Uterus (tissue), 3 donors: ENCODE measurements at regions not wholly inside any gene's neighbourhood (a gene's known extent, or its start where the extent isn't known, plus 50 kb on each side); places are given as distances from the start of the nearest gene placed in this dataset.

Source experiments
- DNase-seq, 2 donors: peaks; one replicate each; pipeline ENCODE4 v3.0.0-alpha.2; 2019 to 2020
- H3K27ac ChIP-seq, 2 donors: fragments of 200-600 bp; sonication (generic); 1 replicate in 1 of 2; 2 replicates in 1 of 2; pipeline ENCODE4 v1.5.1; 2016 to 2018
- H3K27me3 ChIP-seq, 2 donors: fragments of 200-600 bp; sonication (generic); one replicate each; pipeline ENCODE4 v1.5.1; 2018 to 2019; ENCODE audit warnings: control low read depth in 1 of 2
- H3K36me3 ChIP-seq, 2 donors: fragments of 200-600 bp; sonication (generic); one replicate each; pipeline ENCODE4 v1.5.1; 2019; ENCODE audit warnings: control low read depth in 1 of 2
- H3K4me1 ChIP-seq, 2 donors: fragments of 200-600 bp; sonication (generic); one replicate each; pipeline ENCODE4 v1.5.1; 2018 to 2019; ENCODE audit warnings: control low read depth in 1 of 2
- H3K4me3 ChIP-seq, 2 donors: fragments of 200-600 bp; sonication (generic); 1 replicate in 1 of 2; 2 replicates in 1 of 2; pipeline ENCODE4 v1.5.1; 2018 to 2019; ENCODE audit warnings: mild to moderate bottlenecking in 1 of 2
- H3K9me3 ChIP-seq, 2 donors: fragments of 200-600 bp; sonication (generic); one replicate each; pipeline ENCODE4 v1.5.1; 2019; ENCODE audit warnings: control low read depth in 1 of 2
- POLR2A ChIP-seq, 2 donors: fragments of 450-650 bp; IDR thresholded peaks; one replicate each; pipeline ENCODE4 v1.6.1; 2016; ENCODE audit warnings: antibody characterized with exemption in 2 of 2, mild to moderate bottlenecking in 1 of 2, moderate library complexity in 1 of 2
- intact Hi-C: fragments of 100-400 bp; cut with DNase I; formaldehyde crosslinking; loops from one replicate; pipeline ENCODE4 v1.15.1; 2023; ENCODE audit warnings: low total_unique reads
- TF ChIP-seq, protein P1 (sequence below), 4 experiments: fragments of 200-600 bp in 2 of 4; fragments of 450-650 bp in 2 of 4; sonication (generic) in 2 of 4; IDR thresholded peaks; one replicate each; pipeline ENCODE4 v1.5.1; 2016 to 2019; ENCODE audit warnings: antibody characterized with exemption in 4 of 4, mild to moderate bottlenecking in 2 of 4, moderate library complexity in 1 of 4
- donor health status: DM: yes; HTN: yes; CAD: no.

DNA sequence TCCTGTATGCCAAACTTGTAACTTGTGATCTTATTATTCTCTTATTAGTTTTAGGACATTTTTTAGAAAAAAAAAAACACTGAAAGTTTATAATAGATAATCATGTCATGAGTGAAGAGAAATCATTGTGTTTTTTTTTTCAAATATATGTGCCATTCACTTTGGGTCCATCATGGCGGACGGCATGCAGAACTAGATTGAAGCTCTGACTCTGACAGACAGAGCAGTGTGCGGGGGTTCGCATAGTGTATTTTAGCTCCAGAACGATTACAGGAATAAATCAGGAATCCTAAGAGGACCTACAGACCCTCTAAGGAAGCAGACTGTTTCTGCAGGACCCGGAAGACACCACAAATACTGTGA, 484.4 kb upstream of the REG3G start:
- H3K27ac ChIP-seq = no peak overlapping the region
- no peak for DNase-seq
- no peak overlapping the region for H3K4me3 ChIP-seq
- no peaks in the 10 kb centered on the region for H3K4me1 ChIP-seq
- no peaks in the 10 kb centered on the region for H3K9me3 ChIP-seq
- no peak for TF ChIP-seq POLR2A (IDR thresholded peaks at IDR 0.05)
- TF ChIP-seq, protein P1, sequence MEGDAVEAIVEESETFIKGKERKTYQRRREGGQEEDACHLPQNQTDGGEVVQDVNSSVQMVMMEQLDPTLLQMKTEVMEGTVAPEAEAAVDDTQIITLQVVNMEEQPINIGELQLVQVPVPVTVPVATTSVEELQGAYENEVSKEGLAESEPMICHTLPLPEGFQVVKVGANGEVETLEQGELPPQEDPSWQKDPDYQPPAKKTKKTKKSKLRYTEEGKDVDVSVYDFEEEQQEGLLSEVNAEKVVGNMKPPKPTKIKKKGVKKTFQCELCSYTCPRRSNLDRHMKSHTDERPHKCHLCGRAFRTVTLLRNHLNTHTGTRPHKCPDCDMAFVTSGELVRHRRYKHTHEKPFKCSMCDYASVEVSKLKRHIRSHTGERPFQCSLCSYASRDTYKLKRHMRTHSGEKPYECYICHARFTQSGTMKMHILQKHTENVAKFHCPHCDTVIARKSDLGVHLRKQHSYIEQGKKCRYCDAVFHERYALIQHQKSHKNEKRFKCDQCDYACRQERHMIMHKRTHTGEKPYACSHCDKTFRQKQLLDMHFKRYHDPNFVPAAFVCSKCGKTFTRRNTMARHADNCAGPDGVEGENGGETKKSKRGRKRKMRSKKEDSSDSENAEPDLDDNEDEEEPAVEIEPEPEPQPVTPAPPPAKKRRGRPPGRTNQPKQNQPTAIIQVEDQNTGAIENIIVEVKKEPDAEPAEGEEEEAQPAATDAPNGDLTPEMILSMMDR (IDR thresholded peaks at IDR 0.05) = no peak
- H3K36me3 ChIP-seq = no peaks in the 10 kb centered on the region
- intact Hi-C loops = no loop called here
- H3K27me3 ChIP-seq = no peaks in the 10 kb centered on the region

DNA sequence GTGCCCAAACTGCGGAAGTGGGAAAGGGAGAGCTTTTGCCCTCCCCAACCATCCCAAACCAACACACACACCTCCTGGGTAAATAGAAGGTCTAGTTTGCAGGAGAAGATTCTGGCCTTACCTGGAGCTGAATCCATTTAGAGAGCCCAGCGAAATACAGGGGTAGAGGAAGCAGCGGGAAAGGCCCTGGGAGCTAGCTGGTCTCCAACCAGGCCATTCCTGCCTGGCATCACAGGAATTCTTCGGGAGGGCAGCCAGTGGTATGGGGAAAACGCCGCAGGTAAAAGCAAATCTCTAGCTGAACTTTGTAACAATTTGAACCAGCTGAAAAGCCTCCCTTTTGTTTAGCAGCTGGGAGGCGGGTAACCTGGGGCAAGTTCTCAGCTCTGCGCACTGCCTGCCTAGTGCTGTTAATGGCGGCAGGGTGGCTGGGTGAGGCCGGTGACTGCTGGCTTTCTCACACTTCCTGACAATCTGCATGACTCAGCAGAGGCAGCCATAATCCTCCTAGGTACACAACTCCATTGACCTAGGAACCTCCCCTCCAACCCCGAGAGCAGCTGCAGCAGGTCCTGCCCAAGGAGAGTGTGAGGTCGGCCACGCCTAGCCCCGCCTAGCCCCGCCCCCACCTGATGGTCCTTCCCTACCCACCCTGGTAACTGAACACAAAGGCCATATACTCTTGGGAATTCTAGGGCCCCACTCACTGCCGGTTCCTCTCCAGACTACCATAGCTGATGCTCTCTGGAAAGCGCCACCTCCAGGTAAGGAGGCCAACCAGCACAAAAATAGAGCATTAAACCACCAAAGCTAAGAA, 483.8 kb upstream of the REG3G start:
- intact Hi-C loops = no loop called here
- H3K27ac ChIP-seq = no peak overlapping the region
- H3K4me3 ChIP-seq = no peak overlapping the region
- no peaks in the 10 kb centered on the region for H3K36me3 ChIP-seq
- TF ChIP-seq POLR2A (IDR thresholded peaks at IDR 0.05) = no peak
- TF ChIP-seq, protein P1 (IDR thresholded peaks at IDR 0.05) = no peak
- no peaks in the 10 kb centered on the region for H3K9me3 ChIP-seq
- H3K27me3 ChIP-seq = no peaks in the 10 kb centered on the region
- H3K4me1 ChIP-seq = no peaks in the 10 kb centered on the region
- no peak for DNase-seq

DNA sequence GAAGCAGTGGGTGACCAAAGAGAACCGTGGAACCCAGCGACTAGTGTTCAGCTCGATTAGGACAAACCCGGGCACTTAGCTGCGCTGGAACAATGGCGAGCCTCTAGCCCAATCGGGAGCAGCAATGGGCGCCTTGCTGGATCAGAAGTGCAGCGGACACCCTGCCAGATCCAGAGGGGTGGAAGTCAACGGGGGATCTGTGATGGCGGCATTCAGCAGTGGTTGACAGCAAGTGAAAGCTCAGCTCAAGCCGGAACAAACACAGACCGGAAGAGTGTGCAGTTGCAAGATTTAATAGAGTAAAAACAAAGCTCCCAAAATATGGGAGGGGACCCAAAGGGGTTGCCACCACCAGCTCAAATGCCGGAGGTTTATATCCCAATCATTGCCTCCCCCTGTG, 478.7 kb upstream of the REG3G start:
- no peaks in the 10 kb centered on the region for H3K9me3 ChIP-seq
- H3K4me1 ChIP-seq = no peaks in the 10 kb centered on the region
- H3K4me3 ChIP-seq = no peak overlapping the region
- H3K27ac ChIP-seq = no peak overlapping the region
- no peaks in the 10 kb centered on the region for H3K36me3 ChIP-seq
- TF ChIP-seq POLR2A (IDR thresholded peaks at IDR 0.05) = no peak
- TF ChIP-seq, protein P1 (IDR thresholded peaks at IDR 0.05) = no peak
- intact Hi-C loops = no loop called here
- no peak for DNase-seq
- no peaks in the 10 kb centered on the region for H3K27me3 ChIP-seq

DNA sequence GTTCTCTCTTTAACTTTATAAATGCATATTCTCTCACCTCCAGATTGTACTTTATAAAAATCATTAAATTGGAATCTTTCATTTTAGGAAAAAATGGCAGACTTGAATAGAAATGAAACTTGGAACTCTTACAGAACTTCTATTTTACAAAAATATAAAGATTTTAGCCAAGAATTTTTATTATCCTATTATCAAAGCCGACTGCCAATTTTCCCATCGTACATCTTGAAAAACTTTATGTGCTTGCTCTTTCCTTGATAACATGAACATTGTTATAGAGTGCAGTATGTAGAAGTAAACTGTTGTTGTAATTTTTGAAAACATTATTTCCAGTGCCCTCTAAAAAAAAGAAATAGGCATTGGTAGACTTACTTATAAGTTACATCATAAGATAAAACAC, 475.7 kb upstream of the REG3G start:
- no peaks in the 10 kb centered on the region for H3K36me3 ChIP-seq
- H3K4me1 ChIP-seq = no peaks in the 10 kb centered on the region
- H3K27me3 ChIP-seq = no peaks in the 10 kb centered on the region
- intact Hi-C loops = no loop called here
- DNase-seq = no peak
- TF ChIP-seq POLR2A (IDR thresholded peaks at IDR 0.05) = no peak
- TF ChIP-seq, protein P1 (IDR thresholded peaks at IDR 0.05) = no peak
- no peaks in the 10 kb centered on the region for H3K9me3 ChIP-seq
- no peak overlapping the region for H3K4me3 ChIP-seq
- H3K27ac ChIP-seq = no peak overlapping the region

DNA sequence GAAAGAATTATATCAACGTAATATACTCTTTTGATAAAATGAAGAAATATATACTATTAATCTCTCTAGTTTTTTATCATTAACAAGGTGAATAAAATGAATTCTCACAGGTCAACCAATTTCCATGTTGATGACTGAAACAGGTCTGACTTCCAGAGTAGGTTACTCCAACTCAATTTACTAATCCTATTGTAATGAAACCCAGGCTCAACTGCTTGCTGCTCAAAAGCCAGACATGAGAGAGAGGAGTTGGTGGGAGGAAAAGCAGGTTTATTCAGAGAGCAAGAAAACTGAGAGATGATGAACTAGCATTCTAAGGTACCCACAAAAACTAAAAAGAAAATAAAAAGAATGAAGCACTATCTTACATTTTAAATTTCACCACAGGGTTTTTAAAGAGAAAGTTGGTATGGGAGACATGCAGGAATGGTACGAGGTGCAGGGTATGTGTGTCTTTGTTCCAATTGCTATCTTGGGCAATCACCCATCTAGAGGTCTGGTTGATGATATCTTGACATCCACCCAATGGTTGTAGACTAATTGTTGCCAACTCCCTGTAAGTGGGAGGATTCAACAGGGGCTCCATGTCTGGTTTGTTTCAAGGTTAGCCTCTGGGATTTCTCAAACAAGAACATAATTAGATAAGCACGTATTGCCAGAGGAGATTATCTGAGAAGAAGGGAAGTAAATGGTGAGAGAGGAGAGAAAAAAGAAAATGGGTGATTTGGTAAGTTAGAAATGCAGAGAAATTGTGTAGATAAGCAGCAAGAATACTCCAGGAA, 471.4 kb upstream of the REG3G start:
- H3K4me1 ChIP-seq = no peaks in the 10 kb centered on the region
- H3K27me3 ChIP-seq = no peaks in the 10 kb centered on the region
- no peaks in the 10 kb centered on the region for H3K36me3 ChIP-seq
- no peaks in the 10 kb centered on the region for H3K9me3 ChIP-seq
- no peak overlapping the region for H3K27ac ChIP-seq
- intact Hi-C loops = no loop called here
- DNase-seq = no peak
- no peak for TF ChIP-seq POLR2A (IDR thresholded peaks at IDR 0.05)
- TF ChIP-seq, protein P1 (IDR thresholded peaks at IDR 0.05) = no peak
- H3K4me3 ChIP-seq = no peak overlapping the region
